ENCODE measurements at regions not wholly inside any gene's neighbourhood (a gene's known extent, or its start where the extent isn't known, plus 50 kb on each side); places are given as distances from the start of the nearest gene placed in this dataset.

GRCh38 chr5:74037321-74037720 lies 411.3 kb downstream of the ARHGEF28 start:
- Mint-ChIP-seq H3K36me3 (ENCODE audit: low read depth) (no peaks in the 10 kb centered on the region), H3K4me1 (no peaks in the 10 kb centered on the region), H3K9me3 (no peaks in the 10 kb centered on the region), H3K4me3 (no peak overlapping the region), H3K27ac (no peak overlapping the region), H3K27me3 (peaks cover 2% of the 10 kb centered on the region)
- no peak for ATAC-seq (ENCODE audit: low read depth)
- ChIA-PET CTCF (no interaction called here), POLR2A (no interaction called here)
- DNase-seq: no peak
- TF ChIP-seq CTCF (IDR thresholded peaks at IDR 0.05): no peak
- intact Hi-C loops (cut with micrococcal nuclease): no loop called here

- intact Hi-C loops (cut with micrococcal nuclease): loop anchor here (1.0 kb wide), 1 partner anchor 614 kb away; no protein-coding TSS in a partner anchor
- Mint-ChIP-seq H3K27me3 (peaks cover 5% of the 10 kb centered on the region), H3K4me3 (no peak overlapping the region), H3K9me3 (no peaks in the 10 kb centered on the region), H3K36me3 (ENCODE audit: low read depth) (no peaks in the 10 kb centered on the region), H3K4me1 (no peaks in the 10 kb centered on the region), H3K27ac (no peak overlapping the region)
- POLR2A ChIA-PET: no interaction called here
- no peak for TF ChIP-seq CTCF (IDR thresholded peaks at IDR 0.05)
- CTCF ChIA-PET: interaction anchor here (1.5 kb wide), 1 partner anchor 614 kb away, joined by 5 read pairs; no protein-coding TSS in a partner anchor
- ATAC-seq (ENCODE audit: low read depth) (no peak), DNase-seq (no peak)
These were observed 409.5 kb downstream of the ARHGEF28 start for GRCh38 chr5:74035521-74035937.

GRCh38 chr5:74034733-74035132 lies 408.7 kb downstream of the ARHGEF28 start:
- ATAC-seq (ENCODE audit: low read depth) (no peak), DNase-seq (no peak)
- intact Hi-C loops (cut with micrococcal nuclease): loop anchor here (1.0 kb wide), 1 partner anchor 615 kb away; no protein-coding TSS in a partner anchor
- Mint-ChIP-seq H3K9me3 (no peaks in the 10 kb centered on the region), H3K27ac (no peak overlapping the region), H3K4me1 (no peaks in the 10 kb centered on the region), H3K27me3 (peaks cover 8% of the 10 kb centered on the region), H3K4me3 (no peak overlapping the region), H3K36me3 (ENCODE audit: low read depth) (no peaks in the 10 kb centered on the region)
- CTCF ChIA-PET: interaction anchor here (1.5 kb wide), 1 partner anchor 615 kb away, joined by 5 read pairs; no protein-coding TSS in a partner anchor
- POLR2A ChIA-PET: no interaction called here
- no peak for TF ChIP-seq CTCF (IDR thresholded peaks at IDR 0.05)

GRCh38 chr5:74032617-74033016 lies 406.6 kb downstream of the ARHGEF28 start:
- Mint-ChIP-seq H3K4me3 (no peak overlapping the region), H3K9me3 (no peaks in the 10 kb centered on the region), H3K4me1 (no peaks in the 10 kb centered on the region), H3K27ac (no peak overlapping the region), H3K27me3 (peaks cover 8% of the 10 kb centered on the region), H3K36me3 (ENCODE audit: low read depth) (no peaks in the 10 kb centered on the region)
- POLR2A ChIA-PET: no interaction called here
- intact Hi-C loops (cut with micrococcal nuclease): no loop called here
- DNase-seq (no peak), ATAC-seq (ENCODE audit: low read depth) (no peak)
- TF ChIP-seq CTCF (IDR thresholded peaks at IDR 0.05): no peak
- CTCF ChIA-PET: interaction anchor here (1.3 kb wide), 1 partner anchor 13 kb away, joined by 3 read pairs; no protein-coding TSS in a partner anchor

GRCh38 chr5:74031536-74031935 lies 405.5 kb downstream of the ARHGEF28 start:
- ATAC-seq (ENCODE audit: low read depth) (no peak), DNase-seq (no peak)
- no peaks in the 10 kb centered on the region for H3K36me3 Mint-ChIP-seq (ENCODE audit: low read depth)
- POLR2A ChIA-PET: no interaction called here
- TF ChIP-seq CTCF (IDR thresholded peaks at IDR 0.05): no peak
- CTCF ChIA-PET: interaction anchor here (1.3 kb wide), 1 partner anchor 14 kb away, joined by 3 read pairs; no protein-coding TSS in a partner anchor
- H3K9me3 Mint-ChIP-seq: no peaks in the 10 kb centered on the region
- no peak overlapping the region for H3K27ac Mint-ChIP-seq
- H3K4me3 Mint-ChIP-seq: no peak overlapping the region
- no peaks in the 10 kb centered on the region for H3K4me1 Mint-ChIP-seq
- H3K27me3 Mint-ChIP-seq: peaks cover 8% of the 10 kb centered on the region
- intact Hi-C loops (cut with micrococcal nuclease): no loop called here

Measured in activated B cell treated with CpG ODN at 0.5 μM for 24 hours (primary cell).